UCSD-AML1 (cell line): ENCODE measurements at regions not wholly inside any gene's neighbourhood (a gene's known extent, or its start where the extent isn't known, plus 50 kb on each side); places are given as distances from the start of the nearest gene placed in this dataset.
"Not testable (repeated sequence)": the region's sequence is repeated elsewhere in the genome, so short reads cannot be mapped to it uniquely, and the experiment has no call there.

Experiments used
- DNase-seq: peaks from one replicate; lab custom pipeline; 2025; ENCODE audit not compliant: unreplicated experiment; lab: John Stamatoyannopoulos, UW

GRCh38 chr11:116384876-116385275 is 387.9 kb downstream of the BUD13 start:
- DNase-seq, result no peak

DNA sequence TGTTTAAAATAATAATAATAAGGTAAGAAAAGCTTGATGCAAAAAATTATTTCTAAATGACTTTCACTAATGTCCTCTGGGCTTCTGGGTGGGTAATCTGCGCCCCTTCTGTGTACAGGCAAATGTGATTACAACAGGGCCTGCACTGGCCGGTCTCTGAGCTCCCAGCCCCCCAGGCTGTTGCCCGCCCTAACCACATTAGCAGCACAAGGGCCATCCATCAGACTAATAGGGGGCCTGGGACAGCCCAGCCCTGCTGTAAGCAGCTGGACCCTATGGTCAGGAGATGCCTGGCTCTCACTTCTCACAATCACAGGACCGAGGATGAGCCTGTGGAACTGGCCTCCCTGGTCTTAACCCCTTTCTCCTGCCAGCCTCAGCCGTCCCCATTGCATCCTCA is 388.4 kb downstream of the BUD13 start:
- DNase-seq, result no peak

DNA sequence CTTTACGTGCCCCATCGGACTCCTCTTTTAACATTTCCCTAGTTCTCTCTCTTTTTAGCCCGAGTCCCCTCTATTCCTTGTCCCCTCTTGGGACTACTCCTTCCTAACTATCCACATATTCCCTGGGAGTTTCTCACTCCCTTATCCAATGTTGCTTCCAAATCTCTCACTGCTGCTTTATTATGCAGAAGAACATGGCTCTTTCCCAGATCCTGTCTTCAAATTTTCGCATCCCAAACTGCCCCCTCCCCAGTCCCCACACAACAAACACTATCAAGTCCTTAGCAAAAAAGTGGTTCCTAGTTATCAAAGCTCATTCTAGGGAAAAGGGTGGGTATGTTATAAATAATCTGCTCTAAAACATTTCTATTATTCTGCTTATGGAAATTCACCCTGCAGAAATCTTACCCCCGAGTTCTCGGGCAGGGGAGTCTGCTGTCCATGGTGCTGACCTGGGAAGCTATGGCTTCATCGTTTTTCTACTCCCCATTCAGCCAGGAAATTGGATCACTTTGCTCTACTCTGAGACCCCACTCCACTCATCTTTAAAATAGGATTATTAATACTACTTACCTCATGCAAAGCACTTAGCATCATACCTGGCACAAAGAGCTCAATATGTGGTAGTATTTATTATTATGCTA is 393.5 kb downstream of the BUD13 start:
- peak; percentile 16 for DNase-seq

GRCh38 chr11:116376547-116376946 is 396.2 kb downstream of the BUD13 start:
- no peak for DNase-seq

- no peak for DNase-seq
Measured at GRCh38 chr11:116376054-116376453, 396.7 kb downstream of the BUD13 start.

DNA sequence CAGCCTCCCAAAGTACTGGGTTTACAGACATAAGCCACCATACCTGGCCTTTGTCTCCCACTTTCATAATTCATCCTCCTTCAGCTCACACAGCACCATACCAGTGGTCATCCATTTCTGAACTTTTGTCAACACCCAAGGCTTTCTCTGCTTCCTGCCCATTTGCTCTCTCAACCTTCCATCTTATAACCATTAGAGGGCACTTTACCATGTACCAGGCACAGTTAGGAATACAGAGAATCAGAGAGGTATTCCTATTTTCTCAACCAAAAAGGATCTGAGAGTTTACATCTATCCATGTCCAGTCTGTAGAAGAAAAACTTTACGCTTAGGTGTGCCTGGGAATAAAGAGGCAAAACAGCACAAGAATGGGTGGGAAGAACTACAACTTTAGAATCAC is 397.6 kb downstream of the BUD13 start:
- DNase-seq, result no peak

- no peak for DNase-seq
Measured at GRCh38 chr11:116374085-116374484, 398.7 kb downstream of the BUD13 start.

GRCh38 chr11:116373104-116373944 is 399.5 kb downstream of the BUD13 start:
- no peak for DNase-seq

GRCh38 chr11:116371146-116371545 is 401.6 kb downstream of the BUD13 start:
- DNase-seq, result no peak

- DNase-seq, result no peak
Measured at GRCh38 chr11:116368784-116369183, 404.0 kb downstream of the BUD13 start.

DNA sequence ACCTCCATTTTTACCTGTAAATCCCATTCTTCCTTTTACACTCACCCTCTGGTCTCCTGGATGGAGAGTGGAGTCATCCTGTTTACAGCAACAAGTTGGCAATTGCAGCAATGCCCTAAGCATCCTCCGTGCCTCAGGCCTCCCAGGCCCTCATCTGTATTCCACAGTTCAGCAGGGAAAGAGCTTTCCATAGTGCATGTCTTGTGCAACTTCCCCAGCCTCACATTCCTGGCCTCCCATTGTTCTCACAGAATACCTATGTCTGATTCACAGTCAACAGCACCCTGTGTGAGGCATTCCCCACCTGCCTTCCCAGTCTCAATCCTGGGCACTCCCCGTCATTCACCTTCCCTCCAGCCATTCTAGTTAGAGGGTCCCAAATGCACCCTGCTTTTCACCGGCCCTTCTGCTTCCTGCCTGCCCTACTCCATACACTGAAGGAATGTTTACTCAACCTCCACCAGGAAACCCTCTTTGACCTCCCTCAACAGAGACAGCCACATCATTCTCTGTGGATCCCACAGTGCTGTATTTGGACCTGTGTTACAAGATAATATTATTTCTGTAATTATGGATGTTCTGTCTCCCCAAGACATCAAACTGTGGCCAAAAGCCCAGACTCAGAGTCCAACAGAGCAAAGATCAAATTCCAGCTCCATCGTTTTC is 405.7 kb downstream of the BUD13 start:
- DNase-seq, result no peak

GRCh38 chr11:116366451-116366850 is 406.3 kb downstream of the BUD13 start:
- DNase-seq, result no peak

DNA sequence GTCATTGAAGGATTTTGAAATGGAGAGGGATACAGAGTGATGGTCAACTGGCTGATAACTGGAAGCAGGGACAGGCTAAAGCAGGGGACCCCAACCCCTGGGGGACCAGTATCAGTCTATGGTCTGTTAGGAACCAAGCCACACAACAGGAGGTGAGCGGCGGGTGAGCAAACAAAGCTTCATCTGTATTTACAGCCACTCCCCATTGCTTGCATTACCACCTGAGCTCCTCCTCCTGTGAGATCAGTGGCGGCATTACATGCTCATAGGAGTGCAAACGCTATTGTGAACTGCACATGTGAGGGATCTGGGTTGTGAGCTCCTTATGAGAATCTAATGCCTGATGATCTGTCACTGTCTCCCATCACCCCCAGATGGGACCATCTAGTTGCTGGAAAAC is 407.9 kb downstream of the BUD13 start:
- not testable (repeated sequence) for DNase-seq

DNA sequence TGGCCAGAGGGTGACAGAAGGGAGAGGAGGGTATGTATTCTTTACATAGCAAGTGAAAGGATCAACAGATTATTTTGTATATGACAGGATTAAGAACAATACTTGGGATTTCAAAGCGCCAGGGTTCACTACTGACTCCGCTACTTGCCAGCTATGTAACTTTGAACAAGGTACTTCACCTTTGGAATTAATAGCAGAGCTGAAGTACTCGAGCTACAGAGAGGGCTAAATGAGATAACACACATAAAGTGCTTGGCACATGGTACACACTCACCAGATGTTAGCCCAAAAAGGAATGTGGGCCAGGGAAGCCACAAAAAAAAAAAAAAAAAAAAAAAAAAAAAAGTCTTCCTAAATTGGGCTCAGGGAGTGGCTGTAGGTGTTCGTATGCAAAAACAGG is 408.4 kb downstream of the BUD13 start:
- no peak for DNase-seq

DNA sequence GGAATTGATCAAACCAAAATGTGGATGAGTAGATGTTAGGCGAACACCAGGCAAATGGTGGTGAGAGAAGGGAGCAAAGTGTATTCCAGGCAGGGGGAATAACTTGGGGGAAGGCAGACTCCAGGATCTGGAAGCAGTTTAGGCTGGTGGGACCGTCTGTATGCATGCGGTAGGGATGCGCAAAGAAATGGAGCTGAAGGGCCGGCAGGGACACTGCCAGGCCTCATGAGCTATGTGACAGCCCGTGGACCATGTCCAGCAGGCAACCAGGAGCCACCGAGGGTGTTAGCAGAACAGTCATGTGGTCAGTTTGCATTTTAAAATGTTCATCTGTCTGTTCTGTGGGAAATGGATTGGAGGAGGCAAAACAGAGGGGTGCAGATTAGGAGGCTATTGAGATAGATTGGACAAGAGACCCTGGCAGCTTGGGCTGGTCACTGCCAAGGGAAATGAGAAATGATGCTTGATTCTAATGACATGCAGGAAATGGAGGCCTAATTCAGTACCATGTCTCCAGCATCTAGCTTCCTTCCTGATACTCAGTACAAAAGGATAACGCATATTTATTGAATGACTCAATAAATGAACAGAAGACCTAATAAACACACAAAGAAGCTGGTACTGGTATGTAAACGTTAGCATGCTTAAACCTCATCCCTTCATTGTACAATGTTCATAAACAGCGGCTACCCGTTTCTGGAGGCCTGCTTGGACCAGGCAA is 412.4 kb downstream of the BUD13 start:
- no peak for DNase-seq

GRCh38 chr11:116357784-116358544 is 414.8 kb downstream of the BUD13 start:
- DNase-seq, result no peak

DNA sequence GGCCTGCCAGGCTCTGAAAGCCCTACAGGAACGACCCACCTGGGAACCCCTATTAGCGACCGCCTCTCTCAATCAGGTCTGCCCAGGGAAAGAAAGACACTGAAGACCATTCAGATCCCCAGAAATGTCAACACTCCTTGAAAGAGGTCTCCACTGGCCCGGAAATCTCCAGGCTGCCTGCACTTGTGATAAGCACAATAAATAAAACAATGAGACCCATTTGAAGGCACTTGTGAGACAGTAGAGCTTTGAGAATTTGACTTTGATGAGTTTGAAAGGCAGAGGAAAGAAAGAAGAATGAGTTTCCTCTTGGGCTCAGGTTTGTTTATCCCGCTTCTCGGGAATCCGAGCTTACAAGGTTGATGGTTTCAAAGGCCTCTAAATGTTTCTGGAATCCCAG is 416.3 kb downstream of the BUD13 start:
- DNase-seq, result no peak

- DNase-seq, result no peak
Measured at GRCh38 chr11:116355104-116355503, 417.7 kb downstream of the BUD13 start.

DNA sequence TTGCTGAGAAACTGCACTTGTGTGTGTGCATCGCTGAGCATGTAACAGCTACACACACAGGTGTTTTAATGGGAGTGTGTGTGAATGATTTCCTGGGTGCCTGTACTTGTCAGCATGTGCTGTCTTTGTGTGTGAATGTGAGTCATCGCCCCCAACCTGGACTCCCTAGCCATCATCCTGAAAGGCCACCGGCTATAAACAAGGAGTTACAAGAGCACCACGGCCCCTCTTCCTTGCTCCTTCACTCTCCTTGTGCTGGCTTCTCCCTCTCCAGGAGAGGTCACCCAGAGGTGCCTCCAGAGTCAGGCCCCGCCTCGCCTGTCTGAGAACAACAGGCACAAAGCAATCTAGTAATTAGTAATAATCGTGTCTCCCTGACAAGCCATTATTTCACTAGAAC is 419.2 kb downstream of the BUD13 start:
- DNase-seq, result no peak

- no peak for DNase-seq
Measured at GRCh38 chr11:116352881-116353280, 419.9 kb downstream of the BUD13 start.

DNA sequence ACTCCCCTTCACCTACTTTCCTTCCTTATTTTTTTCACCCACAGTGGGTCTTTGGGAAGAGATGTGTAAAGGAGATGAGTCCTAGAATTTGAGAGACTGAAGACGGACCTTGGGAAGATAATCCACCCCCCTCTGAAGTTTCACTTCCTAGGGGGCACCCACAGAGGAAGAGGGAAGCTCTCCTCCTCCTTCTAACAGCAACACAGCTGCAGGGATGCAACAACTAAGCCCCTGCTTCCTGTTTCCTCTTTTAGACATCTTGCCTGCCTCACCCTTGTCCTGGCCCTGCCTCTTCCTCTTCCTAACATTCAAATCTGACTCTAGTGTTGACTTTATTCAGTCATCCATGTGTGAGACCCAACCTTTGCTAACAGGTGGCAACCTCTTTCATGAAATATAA is 424.6 kb downstream of the BUD13 start:
- no peak for DNase-seq
